SH-SY5Y (cell line): ENCODE measurements at regions not wholly inside any gene's neighbourhood (a gene's known extent, or its start where the extent isn't known, plus 50 kb on each side); places are given as distances from the start of the nearest gene placed in this dataset.

Experiments
- GATA2 ChIP-seq: IDR thresholded peaks from 2 replicates; pipeline ENCODE4 v1.6.1; 2011; ENCODE audit warnings: mild to moderate bottlenecking, low read depth, low read length
- GATA3 ChIP-seq: IDR thresholded peaks from 2 replicates; pipeline ENCODE4 v1.6.1; 2011; ENCODE audit warnings: low read depth, mild to moderate bottlenecking, low read length, moderate library complexity

DNA sequence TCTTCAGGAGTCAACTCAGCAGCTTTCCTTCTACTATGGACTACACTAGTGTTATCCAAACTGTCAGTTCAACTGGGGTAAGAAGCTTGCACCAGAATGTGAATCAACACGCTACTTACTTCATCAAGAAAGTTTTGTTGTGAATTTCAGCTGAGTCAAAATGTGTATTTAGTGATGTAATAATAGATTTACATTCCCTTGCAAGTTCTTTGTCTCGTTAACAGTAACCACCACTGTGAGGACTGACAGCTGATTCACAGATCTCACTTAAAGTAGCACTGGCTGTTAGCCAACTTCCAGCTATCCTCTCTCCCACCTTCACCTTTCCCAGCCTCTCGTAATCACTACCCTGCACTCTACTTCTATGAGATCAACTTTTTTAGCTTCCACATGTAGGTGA is 445.3 kb downstream of the NTRK2 start:
- TF ChIP-seq GATA2: no peak
- TF ChIP-seq GATA3: no peak
